Hepatocyte (in vitro differentiated cells): ENCODE measurements at regions not wholly inside any gene's neighbourhood (a gene's known extent, or its start where the extent isn't known, plus 50 kb on each side); places are given as distances from the start of the nearest gene placed in this dataset.

Experiments
- DNase-seq: peaks from one replicate; pipeline ENCODE4 v3.0.0-alpha.2; 2016; ENCODE audit warnings: low spot score
- H2AFZ ChIP-seq: fragments of 200-600 bp; sonication (generic); 2 replicates; pipeline ENCODE4 v1.6.0; 2016; ENCODE audit warnings: antibody characterized with exemption, mild to moderate bottlenecking
- H3K27ac ChIP-seq: fragments of 200-600 bp; sonication (generic); 2 replicates; pipeline ENCODE4 v1.5.1; 2016; ENCODE audit warnings: mild to moderate bottlenecking
- H3K27me3 ChIP-seq: fragments of 200-600 bp; sonication (generic); 2 replicates; pipeline ENCODE4 v1.6.1; 2016
- H3K36me3 ChIP-seq: fragments of 200-600 bp; sonication (generic); replicated peaks from 2 replicates; pipeline ENCODE4 v1.5.1; 2016; ENCODE audit warnings: low read depth; ENCODE audit not compliant: insufficient read depth
- H3K4me1 ChIP-seq: fragments of 200-600 bp; sonication (generic); 2 replicates; pipeline ENCODE4 v1.5.1; 2016; ENCODE audit warnings: mild to moderate bottlenecking, moderate library complexity; ENCODE audit not compliant: insufficient read depth
- H3K4me2 ChIP-seq: fragments of 200-600 bp; sonication (generic); 2 replicates; pipeline ENCODE4 v1.6.0; 2016
- H3K4me3 ChIP-seq: fragments of 200-600 bp; sonication (generic); 2 replicates; pipeline ENCODE4 v1.5.1; 2016; ENCODE audit warnings: mild to moderate bottlenecking
- H3K79me2 ChIP-seq: fragments of 200-600 bp; sonication (generic); 2 replicates; pipeline ENCODE4 v1.6.0; 2017; ENCODE audit warnings: mild to moderate bottlenecking
- H3K9me2 ChIP-seq: fragments of 200-600 bp; sonication (generic); replicated peaks from 2 replicates; pipeline ENCODE4 v1.6.0; 2017; ENCODE audit warnings: mild to moderate bottlenecking; ENCODE audit not compliant: insufficient read depth
- H3K9me3 ChIP-seq: fragments of 200-600 bp; sonication (generic); 2 replicates; pipeline ENCODE4 v1.5.1; 2016; ENCODE audit warnings: low read depth, mild to moderate bottlenecking
- H4K20me1 ChIP-seq: fragments of 200-600 bp; sonication (generic); 2 replicates; pipeline ENCODE4 v1.6.0; 2016; ENCODE audit warnings: mild to moderate bottlenecking; ENCODE audit not compliant: insufficient read depth, poor library complexity, severe bottlenecking
- EZH2 ChIP-seq: fragments of 200-600 bp; sonication (generic); IDR thresholded peaks from 2 replicates; pipeline ENCODE4 v1.6.1; 2016; ENCODE audit warnings: antibody characterized with exemption, mild to moderate bottlenecking, borderline replicate concordance
- EZH2phosphoT487 ChIP-seq: fragments of 200-600 bp; sonication (generic); IDR thresholded peaks from one replicate; pipeline ENCODE4 v1.6.1; 2018; ENCODE audit warnings: antibody characterized with exemption, mild to moderate bottlenecking, low read depth, moderate library complexity; ENCODE audit not compliant: unreplicated experiment, severe bottlenecking
- WGBS: methylation state at CpG from one replicate; pipeline ENCODE4 v1.1.6; 2016; ENCODE audit warnings: low lambda C conversion rate; ENCODE audit errors: missing lambda C conversion rate; 5-methylcytosine and 5-hydroxymethylcytosine counted together
- TF ChIP-seq, protein P1 (sequence below): fragments of 200-600 bp; sonication (generic); IDR thresholded peaks from 2 replicates; pipeline ENCODE4 v1.5.1; 2016; ENCODE audit warnings: antibody characterized with exemption, mild to moderate bottlenecking; ENCODE audit not compliant: poor library complexity

- H3K4me3 ChIP-seq: no peak overlapping the region
- no peak for DNase-seq
- H3K27me3 ChIP-seq: no peaks in the 10 kb centered on the region
- no peaks in the 10 kb centered on the region for H3K36me3 ChIP-seq
- H2AFZ ChIP-seq: no peak overlapping the region
- no peaks in the 10 kb centered on the region for H3K9me2 ChIP-seq
- 94% methylated on average over 3 of the region's 3 CpGs for WGBS
- H3K4me2 ChIP-seq: no peak overlapping the region
- no peaks in the 10 kb centered on the region for H3K79me2 ChIP-seq
- TF ChIP-seq, protein P1, sequence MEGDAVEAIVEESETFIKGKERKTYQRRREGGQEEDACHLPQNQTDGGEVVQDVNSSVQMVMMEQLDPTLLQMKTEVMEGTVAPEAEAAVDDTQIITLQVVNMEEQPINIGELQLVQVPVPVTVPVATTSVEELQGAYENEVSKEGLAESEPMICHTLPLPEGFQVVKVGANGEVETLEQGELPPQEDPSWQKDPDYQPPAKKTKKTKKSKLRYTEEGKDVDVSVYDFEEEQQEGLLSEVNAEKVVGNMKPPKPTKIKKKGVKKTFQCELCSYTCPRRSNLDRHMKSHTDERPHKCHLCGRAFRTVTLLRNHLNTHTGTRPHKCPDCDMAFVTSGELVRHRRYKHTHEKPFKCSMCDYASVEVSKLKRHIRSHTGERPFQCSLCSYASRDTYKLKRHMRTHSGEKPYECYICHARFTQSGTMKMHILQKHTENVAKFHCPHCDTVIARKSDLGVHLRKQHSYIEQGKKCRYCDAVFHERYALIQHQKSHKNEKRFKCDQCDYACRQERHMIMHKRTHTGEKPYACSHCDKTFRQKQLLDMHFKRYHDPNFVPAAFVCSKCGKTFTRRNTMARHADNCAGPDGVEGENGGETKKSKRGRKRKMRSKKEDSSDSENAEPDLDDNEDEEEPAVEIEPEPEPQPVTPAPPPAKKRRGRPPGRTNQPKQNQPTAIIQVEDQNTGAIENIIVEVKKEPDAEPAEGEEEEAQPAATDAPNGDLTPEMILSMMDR: no peak
- H4K20me1 ChIP-seq: no peaks in the 10 kb centered on the region
- H3K27ac ChIP-seq: no peak overlapping the region
- H3K4me1 ChIP-seq: no peaks in the 10 kb centered on the region
- H3K9me3 ChIP-seq: no peaks in the 10 kb centered on the region
Observed at GRCh38 chr3:146679191-146679590, 74.0 kb upstream of the PLSCR5 start.

GRCh38 chr3:146672941-146673340, 67.8 kb upstream of the PLSCR5 start:
- H3K36me3 ChIP-seq: no peaks in the 10 kb centered on the region
- no peak overlapping the region for H3K4me3 ChIP-seq
- no peaks in the 10 kb centered on the region for H4K20me1 ChIP-seq
- no peak overlapping the region for H3K4me2 ChIP-seq
- no peak overlapping the region for H3K27ac ChIP-seq
- H3K9me2 ChIP-seq: no peaks in the 10 kb centered on the region
- no peaks in the 10 kb centered on the region for H3K4me1 ChIP-seq
- H3K27me3 ChIP-seq: no peaks in the 10 kb centered on the region
- no peaks in the 10 kb centered on the region for H3K79me2 ChIP-seq
- TF ChIP-seq EZH2 (no peak), EZH2phosphoT487 (no peak)
- TF ChIP-seq, protein P1: no peak
- H2AFZ ChIP-seq: no peak overlapping the region
- DNase-seq: no peak
- no peaks in the 10 kb centered on the region for H3K9me3 ChIP-seq
- 60% methylated on average over 2 of the region's 2 CpGs for WGBS

DNA sequence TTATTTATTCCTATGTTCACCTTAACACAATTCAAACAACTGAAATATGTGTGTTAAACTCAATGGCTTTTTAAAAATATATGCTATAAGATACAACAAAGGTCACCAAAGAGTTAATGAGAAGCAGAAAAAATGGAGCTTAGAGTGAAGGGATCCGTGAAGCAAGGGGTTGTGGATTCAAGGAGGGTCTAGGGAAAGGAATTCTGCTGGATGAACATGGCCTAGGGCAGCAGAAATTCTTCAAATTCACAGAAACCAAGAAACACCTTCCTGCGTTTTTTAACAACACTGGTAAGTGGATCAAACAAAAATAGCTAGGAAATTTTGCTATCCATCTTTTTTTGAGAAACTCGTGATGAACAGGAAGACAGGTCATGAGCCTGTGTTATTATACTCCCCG, 59.3 kb upstream of the PLSCR5 start:
- 63% methylated on average over 4 of the region's 4 CpGs for WGBS
- no peak for TF ChIP-seq EZH2phosphoT487
- TF ChIP-seq, protein P1: no peak
- no peak for TF ChIP-seq EZH2
- Histone ChIP-seq H4K20me1 (no peaks in the 10 kb centered on the region), H3K4me1 (no peaks in the 10 kb centered on the region), H3K79me2 (no peaks in the 10 kb centered on the region), H3K36me3 (no peaks in the 10 kb centered on the region), H3K9me3 (no peaks in the 10 kb centered on the region), H3K4me3 (no peak overlapping the region), H3K27me3 (no peaks in the 10 kb centered on the region), H3K9me2 (no peaks in the 10 kb centered on the region), H2AFZ (no peak overlapping the region), H3K27ac (no peak overlapping the region), H3K4me2 (no peak overlapping the region)
- no peak for DNase-seq

GRCh38 chr3:146658841-146659240, 53.7 kb upstream of the PLSCR5 start:
- no peaks in the 10 kb centered on the region for H3K27me3 ChIP-seq
- H3K79me2 ChIP-seq: no peaks in the 10 kb centered on the region
- TF ChIP-seq EZH2phosphoT487: no peak
- TF ChIP-seq, protein P1: no peak
- H2AFZ ChIP-seq: no peak overlapping the region
- no peaks in the 10 kb centered on the region for H3K36me3 ChIP-seq
- no peak for DNase-seq
- WGBS: 82% methylated on average over 2 of the region's 2 CpGs
- H3K9me2 ChIP-seq: no peaks in the 10 kb centered on the region
- H4K20me1 ChIP-seq: no peaks in the 10 kb centered on the region
- H3K27ac ChIP-seq: no peak overlapping the region
- H3K9me3 ChIP-seq: no peaks in the 10 kb centered on the region
- no peak overlapping the region for H3K4me3 ChIP-seq
- H3K4me2 ChIP-seq: no peak overlapping the region
- H3K4me1 ChIP-seq: no peaks in the 10 kb centered on the region
